Peyer's patch (tissue), 4 donors: ENCODE measurements at regions not wholly inside any gene's neighbourhood (a gene's known extent, or its start where the extent isn't known, plus 50 kb on each side); places are given as distances from the start of the nearest gene placed in this dataset.

Experiments used
- POLR2A ChIP-seq, 2 donors: fragments of 450-650 bp; IDR thresholded peaks; one replicate each; pipeline ENCODE4 v1.5.1; 2017; ENCODE audit warnings: antibody characterized with exemption in 2 of 2, mild to moderate bottlenecking in 2 of 2, moderate library complexity in 2 of 2
- TF ChIP-seq, protein P1 (sequence below), 6 experiments: fragments of 450-650 bp in 4 of 6; fragments of 200-600 bp in 2 of 6; sonication (generic) in 1 of 6; IDR thresholded peaks; one replicate each; pipeline ENCODE4 v1.5.1; 2017 to 2019; ENCODE audit warnings: antibody characterized with exemption in 6 of 6, mild to moderate bottlenecking in 3 of 6, moderate library complexity in 1 of 6

DNA sequence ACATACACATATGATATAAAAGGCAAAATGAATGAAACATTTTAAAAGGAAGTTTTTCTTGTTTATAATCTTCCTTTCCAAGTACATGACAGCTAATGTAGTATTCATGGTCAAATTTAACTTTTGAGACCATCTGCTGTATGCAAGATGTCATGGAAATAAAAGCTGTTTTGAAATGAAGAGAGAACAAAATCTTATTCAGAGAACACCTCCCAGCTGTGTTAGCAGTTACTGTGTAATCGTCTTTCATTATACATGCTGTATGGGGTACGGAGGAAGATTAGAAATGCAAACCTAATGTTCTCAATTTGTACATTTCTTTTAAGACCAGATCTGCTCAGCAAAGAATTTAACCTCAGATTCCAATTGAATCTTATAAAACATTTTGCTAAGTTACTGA, 1182.3 kb downstream of the OTOL1 start:
- TF ChIP-seq, protein P1, sequence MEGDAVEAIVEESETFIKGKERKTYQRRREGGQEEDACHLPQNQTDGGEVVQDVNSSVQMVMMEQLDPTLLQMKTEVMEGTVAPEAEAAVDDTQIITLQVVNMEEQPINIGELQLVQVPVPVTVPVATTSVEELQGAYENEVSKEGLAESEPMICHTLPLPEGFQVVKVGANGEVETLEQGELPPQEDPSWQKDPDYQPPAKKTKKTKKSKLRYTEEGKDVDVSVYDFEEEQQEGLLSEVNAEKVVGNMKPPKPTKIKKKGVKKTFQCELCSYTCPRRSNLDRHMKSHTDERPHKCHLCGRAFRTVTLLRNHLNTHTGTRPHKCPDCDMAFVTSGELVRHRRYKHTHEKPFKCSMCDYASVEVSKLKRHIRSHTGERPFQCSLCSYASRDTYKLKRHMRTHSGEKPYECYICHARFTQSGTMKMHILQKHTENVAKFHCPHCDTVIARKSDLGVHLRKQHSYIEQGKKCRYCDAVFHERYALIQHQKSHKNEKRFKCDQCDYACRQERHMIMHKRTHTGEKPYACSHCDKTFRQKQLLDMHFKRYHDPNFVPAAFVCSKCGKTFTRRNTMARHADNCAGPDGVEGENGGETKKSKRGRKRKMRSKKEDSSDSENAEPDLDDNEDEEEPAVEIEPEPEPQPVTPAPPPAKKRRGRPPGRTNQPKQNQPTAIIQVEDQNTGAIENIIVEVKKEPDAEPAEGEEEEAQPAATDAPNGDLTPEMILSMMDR (IDR thresholded peaks at IDR 0.05) = no peak
- TF ChIP-seq POLR2A (IDR thresholded peaks at IDR 0.05) = no peak
